Brain pericyte (primary cell): ENCODE measurements at regions not wholly inside any gene's neighbourhood (a gene's known extent, or its start where the extent isn't known, plus 50 kb on each side); places are given as distances from the start of the nearest gene placed in this dataset.

ENCODE experiments used
- DNase-seq: peaks from one replicate; pipeline ENCODE4 v3.0.0-alpha.2; 2012; ENCODE audit warnings: low read depth, low spot score

DNA sequence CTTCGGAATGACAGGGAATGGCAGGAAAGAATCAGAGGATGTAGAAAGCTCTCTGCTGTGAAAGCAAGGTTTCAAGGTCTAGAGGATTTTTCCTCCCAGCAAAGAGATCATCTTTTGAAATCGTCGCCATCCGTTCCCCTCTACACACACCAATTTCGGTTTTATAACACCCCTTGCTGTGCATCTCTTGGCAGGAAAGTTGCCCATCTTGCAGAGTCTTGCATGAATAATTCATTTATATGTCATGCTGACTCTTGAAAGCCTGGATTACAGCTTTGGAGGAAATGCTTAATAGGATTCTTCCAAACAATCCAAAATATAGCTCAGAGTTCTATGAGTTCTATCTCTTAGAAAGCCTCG is 262.7 kb downstream of the CHL1 start:
- no peak for DNase-seq

DNA sequence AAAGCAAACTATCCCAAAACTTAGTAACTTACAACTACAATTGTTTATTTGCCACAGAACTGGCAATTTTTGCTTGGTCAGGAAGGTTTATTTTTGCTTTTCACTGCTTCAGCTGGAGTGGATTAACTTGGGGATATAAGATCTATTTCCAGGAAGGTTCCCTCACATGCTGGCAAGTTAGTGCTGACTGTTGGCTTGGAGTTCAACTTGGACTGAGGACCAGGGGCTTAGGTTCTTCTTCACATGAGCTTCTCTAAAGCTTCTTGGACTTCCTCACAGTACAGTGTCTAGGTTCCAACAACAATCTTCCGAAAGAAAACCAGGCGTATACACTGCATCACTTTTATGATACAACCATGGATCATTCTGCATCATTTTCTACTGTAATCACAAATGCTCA is 264.4 kb downstream of the CHL1 start:
- DNase-seq, result no peak

DNA sequence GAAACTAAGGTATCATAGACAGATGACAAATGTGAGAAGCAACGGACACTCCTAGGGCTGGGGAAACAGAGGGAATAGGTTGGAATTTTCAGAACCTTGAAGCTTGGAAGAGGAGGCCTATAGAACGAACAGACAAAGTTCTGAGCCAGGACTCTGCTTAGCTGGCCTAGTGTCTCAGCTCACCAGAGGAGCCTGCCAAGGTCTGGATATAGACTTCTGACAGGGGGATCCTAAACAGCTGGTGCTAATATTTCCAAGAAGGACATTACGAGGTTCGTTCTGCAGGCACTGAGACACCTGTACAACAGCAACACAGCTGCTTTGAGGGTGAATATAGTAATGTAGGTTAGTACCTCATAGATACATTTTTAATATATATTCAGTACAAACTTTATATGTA is 266.3 kb downstream of the CHL1 start:
- no peak for DNase-seq

DNA sequence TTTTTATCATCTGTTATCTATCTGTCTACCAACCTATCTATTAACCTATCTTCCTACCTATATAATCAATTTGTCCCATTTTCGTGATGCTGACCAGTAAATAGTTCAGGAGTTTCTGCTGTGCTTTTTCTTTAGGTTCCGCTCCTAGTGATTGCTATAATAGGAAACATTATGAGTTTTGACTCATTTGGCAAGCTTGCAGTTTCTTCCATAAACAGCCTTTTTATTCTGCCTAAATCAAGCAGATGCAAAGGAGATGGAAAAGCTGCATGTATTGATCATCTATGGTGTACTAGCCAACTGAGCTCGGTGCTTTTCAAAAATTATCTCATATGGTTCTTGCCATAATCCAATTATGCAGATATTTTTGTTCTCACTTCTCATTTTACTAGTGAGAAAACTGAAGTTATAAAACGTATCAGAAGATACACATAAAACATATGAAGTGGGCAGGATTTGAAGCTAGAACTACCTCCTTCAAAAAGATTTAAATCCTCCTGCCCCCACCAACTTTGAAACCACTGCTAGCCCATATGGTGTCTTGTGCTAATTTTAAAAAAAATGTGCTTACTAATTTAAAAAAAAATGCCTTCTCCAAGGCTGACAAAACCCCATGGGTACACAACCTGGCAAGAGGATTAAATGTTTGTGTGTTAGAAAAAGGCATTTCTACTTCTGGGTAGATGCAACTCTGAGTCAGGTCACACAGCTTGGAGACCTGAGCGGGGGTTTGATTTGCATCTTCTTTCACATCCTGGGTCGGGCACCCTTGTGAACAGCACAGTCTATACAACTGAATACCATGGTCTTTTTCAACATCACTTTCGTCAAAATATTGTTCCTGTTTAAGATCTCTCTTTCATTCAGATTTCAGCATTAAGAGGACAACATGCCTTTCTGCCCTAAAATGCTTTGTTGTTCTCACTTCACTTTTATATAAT is 267.0 kb downstream of the CHL1 start:
- no peak for DNase-seq

DNA sequence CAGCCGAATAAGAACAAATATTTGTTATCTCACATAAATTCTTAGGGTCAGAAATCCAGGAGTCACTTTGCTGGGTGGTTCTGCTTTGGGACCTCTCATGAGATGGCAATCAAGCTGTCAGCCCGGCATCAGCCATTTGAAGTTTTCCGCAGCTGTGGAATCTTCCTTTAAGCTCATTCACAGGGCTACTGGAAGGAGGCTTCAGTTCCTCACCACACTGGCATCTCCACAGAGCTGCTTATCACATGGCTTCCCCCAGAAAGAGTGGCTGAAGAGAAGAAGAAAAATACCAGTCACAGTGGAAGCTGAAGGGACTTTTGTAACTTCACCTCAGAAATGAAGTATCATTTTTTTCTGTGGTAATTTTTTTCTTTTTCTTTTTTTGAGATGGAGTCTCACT is 267.7 kb downstream of the CHL1 start:
- no peak for DNase-seq

DNA sequence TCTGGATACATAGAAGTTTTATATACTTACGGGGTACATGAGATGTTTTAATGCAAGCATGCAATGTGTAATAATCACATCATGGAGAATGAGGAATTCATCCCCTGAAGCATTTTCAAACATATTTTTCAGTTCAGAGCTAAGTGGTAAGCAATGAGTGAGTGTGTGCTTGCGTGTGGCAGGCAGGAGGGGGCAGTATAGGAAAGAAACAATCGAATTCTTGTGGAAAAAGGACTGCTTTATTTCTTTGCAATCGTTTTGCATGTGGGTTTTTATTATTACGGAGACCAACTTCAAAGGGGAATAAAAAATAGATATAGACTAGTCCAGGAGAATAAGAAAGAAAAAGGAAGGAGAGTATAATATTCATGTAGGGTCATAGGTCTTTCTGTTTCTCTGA is 271.6 kb downstream of the CHL1 start:
- DNase-seq, result no peak

DNA sequence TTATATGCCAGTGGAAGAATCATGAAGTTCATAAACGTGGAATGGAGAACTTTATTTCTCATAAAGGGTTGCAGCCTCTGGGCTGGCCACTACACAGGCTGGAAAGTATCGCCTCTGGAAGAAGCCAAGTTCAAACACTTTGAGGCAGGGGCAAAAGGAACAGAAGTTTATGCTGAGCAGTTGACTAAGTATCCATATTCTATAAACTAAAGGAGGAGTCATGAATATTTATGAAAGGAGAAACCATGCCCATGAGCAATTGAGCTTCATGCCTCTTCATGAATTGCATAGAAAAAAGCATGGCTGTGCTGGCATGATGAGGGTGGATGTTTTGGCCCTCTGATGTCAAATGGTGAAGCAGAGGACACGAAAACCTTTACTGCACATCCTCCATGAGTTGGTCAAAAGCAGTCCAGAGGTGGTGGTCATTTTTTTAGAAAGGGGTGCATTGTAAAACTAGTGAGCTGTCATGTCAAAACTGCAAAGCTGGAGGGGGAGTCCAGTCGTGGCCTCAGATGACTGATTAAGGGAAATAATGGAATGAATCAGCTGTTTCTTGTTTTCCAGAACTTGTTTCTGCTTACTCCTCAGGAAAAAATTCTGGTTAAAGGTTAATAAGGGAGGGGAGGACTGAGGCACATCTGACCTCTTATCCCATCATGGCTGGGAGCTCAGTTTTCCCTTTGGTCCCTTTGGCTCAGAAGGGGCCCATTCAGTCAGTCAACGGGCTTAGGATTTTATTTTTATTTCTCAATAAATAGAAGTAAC is 276.7 kb downstream of the CHL1 start:
- DNase-seq, result no peak

DNA sequence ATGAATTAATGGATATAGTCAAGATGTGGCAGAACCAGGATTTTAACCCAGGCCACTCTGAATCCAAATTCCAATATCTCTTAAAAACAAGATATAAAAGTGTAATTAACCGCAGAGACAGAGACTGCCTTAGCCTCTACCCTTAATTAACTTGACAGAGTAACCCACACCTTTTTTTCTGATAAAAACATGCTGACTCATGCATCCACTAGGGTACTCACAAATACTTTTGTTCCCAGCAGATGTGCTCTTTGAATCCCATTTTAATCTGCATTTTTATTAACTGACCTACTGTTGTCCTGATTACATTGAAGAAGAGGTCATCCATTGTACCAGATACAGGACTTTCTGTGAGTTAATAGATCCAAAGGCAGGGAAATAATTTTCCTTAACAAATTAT is 278.3 kb downstream of the CHL1 start:
- no peak for DNase-seq

DNA sequence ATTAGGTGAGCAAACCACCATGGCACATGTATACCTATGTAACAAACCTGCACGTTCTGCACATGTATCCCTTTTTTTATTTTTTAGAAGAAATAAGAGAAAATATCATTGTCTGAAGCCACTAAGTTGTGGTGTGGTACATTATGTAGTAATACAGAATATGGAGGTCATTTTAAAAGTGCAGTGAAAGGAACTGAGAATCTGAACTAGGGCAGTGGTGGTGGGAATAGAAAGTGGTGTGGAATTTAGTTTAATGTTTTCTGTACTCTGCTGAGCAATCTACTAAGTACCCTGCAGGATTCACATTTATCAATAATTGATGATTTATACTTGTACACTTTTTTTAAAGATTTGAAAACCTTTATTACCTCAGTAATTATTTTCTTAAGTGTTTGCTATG is 283.5 kb downstream of the CHL1 start:
- DNase-seq, result no peak

DNA sequence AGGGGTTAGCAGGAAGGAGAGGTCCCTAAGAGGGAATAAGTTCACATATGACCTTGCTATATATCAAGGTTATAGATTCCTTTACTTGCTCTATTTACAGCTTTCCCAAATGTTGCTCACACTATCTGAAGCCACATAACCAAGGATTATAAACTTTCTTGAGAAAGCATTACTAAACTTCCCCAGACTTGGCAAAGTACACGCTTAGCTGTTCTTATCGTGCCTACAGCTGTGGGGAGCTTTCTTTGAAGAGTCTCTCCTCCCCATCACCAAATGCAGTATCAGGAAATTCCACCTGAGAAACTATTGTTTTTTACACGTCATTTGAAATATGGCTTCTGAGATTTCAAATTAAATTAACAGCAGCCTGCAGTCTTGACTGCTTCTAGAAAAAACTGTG is 284.5 kb downstream of the CHL1 start:
- DNase-seq, result no peak

DNA sequence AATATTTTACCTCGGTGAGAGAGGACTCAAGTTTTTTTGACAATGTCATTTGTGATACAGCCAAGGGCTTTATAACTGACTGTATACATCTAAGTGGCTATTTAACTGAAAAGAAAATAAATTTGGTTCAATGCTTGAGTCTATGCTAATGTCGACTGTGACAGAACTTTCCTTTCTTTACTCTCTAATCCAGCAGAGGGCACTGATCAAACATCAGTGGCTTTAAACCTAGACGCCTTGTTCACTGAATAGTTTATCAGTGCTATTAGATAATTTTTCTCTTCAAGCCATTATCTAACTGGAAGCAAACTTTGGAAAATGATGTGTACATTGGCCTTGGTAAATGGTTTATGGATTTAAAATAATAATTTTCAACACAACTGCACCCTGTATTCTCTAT is 285.1 kb downstream of the CHL1 start:
- no peak for DNase-seq

DNA sequence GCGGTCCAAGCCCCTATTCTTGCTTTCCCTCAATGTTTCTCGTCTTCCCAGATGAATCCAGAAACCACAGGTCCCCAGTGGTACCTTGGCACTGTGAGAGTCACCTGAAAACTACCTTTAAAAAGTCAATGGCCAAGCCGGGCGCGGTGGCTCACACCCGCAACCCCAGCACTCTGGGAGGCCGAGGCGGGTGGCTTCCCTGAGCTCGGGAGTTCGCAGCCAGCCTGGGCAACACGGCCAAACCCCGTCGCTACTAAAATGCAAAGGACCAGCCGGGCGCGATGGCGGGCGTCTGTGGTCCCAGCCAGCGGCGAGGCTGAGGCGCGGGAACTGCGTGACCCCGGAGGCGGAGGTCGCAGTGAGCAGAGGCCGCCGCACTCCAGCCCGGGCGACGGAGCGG is 285.9 kb downstream of the CHL1 start:
- no peak for DNase-seq

DNA sequence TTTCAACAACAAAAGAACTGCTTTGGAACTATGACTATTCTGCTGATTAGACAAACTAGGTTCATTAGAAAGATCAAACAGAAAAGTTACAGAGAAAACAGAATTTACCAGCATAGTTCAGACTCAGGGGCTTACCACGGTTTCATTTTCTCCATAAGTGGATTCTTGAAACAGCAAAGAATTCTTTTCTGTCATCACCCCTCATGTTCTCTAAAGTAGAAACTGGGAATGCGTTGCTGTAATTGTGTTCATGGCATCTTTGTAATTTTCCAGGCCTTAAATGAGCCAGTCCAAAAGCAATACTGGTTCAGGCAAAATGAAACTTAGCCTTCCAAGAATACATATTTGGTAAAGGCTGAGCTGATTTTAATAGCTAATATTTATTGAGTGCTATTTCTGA is 287.8 kb downstream of the CHL1 start:
- no peak for DNase-seq

DNA sequence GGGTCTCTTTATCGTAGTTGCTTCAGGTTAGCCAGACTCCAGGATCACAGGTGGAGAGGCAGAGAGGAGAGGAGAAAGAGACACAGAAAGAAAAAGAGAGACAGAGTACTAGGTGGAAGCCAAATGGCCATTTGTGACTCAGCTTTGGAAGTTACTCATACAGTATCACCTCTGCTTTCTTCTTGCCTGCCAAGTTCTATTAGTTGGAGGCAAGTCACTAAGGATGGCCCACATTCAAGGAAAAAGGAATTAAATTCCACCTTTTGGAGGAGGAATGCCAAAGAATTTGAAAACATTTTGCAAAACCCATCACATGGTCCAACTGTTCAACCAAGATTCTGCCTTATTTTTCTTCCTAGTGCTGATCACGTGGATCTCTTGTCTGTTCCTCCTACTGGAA is 291.1 kb downstream of the CHL1 start:
- DNase-seq, result no peak

DNA sequence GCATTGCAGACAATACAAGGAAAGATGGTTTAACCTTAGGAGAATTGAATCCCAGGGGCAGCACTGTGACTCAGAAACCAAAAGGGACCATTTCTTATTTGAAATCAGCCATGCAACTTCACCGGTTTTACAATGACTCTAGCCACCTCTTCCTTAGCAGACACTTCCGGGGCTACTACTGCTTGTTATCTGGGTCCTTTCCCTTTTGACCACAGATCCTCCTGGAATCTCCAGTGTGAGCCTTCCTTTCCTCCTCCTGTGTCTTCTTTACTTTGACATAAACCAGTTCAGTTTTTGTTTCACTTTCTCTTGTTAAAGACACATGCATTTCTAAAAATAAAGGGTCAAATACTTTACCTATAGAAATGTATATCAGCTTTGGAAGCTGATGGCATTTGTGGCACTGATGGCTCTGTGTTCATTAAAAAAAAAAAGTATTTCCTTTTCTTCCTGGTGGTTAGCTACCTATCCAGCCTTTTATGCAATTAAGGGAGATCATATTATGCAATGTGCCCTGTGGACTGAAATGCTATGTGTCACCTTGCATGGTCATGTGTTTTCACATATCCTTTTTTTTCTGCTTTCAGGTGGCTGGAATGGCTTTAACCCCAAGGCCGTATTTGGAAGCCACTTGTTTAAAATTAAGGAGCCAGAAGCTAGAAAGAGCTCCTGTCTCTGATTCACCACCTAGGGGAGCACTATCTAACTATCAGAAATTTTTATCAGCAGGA is 296.2 kb downstream of the CHL1 start:
- DNase-seq, result no peak

DNA sequence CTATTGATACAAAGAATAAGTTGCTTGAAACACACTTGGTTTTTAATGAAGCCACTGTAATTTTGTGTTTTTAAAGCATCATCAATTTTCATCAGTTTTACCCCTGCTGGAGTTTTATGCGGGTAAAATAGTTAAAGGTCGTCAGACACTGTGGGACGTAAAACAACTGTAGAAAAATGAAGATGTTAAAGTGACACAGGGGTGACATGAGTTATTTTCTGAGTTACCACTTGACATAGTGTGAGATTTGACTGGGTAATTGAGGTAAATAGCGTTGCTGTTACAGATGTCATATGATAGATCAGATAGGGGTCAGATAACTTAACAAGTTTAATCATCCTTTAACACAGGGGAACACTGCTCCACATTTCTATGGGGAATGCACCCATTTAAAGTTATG is 297.6 kb downstream of the CHL1 start:
- DNase-seq, result no peak

DNA sequence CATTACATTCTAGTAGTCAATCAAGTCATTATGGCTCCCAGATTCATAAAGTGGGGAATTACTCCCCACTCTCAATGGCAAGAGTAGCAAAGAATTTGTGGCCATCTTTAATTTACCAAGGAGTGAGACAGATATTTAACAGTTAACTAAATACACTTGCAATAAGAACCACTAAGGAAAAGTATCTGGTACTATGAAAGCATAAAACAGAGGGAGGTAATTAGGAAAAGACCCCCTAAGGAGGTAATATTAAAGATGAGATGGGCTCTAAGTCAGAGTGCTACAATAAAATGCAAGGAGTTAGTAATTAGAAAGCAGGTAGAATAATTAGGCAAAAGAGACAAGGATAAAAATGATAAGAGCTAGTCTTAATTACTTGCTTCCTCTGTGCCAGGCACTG is 301.9 kb downstream of the CHL1 start:
- DNase-seq, result no peak

DNA sequence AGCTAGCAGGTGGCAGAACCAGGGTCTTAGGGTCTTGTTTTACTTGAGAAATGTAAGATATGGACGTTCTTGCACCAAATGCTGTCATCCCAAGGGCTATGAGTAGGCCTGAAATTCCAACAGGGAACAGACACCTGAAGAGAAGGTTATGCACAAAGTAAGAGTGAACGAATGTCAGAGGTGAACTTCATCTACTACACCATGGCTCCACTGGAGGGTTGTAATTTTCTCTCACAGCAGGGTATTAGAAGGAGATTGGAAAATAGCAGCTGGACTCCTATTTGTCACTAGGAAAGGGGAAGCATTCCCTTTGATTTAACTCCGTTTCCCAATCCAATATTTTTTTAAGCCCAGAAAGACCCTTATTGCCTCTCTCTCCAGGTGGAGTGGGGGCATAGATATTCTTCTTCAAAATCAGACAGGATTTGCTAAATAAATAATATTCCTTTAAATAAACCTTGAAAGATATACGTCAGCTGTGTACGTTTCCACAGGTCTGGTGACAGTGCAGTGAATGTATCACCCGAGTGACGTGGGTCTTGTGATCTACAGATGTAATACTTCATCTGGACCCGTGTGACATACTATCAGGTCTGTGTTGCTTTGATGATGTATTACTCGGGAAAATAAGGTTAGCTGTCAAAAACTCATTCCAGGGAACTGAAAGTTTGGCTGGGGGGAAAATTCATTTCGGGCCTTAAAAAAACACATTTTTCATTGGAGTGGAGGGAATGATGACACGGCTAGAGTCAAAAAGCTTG is 302.6 kb downstream of the CHL1 start:
- no peak for DNase-seq

DNA sequence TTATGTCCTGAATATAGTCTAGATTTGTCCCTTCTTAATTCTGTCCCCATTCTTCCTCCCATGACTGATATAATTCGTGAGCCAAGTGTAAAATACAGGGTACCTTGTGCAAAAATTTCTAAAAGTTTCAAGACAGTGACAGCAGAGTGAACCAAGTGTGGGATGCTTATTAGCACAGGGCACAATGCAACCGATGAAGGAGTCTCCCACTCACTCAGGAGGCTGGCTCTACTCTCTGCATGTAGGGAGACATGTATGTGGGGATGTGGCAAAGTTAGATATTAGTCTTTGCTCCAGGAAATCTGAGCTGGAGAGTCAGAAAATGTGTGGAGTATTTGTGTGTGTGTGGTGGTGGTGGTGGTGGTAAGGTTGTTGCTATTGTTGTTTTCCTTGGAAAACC is 305.9 kb downstream of the CHL1 start:
- DNase-seq, result no peak

DNA sequence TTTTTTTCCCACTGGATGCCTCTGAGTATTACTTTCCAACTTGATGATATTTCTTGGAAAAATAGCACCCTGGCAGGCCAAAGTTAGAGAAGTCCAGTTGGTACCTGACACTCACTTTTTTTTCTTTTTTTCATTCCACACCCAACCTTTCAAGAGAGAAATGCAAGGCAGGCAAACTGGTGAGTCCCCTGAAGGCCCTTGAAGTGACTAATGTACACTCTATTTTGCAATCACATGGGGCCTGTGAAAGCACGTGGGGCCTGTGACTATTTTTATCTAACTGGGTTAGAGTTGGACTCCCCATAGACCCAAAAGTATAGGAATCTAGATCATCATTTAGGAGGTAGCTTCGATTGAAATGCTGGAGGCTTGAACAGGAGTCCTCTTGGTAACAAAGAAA is 316.7 kb downstream of the CHL1 start:
- DNase-seq, result no peak

DNA sequence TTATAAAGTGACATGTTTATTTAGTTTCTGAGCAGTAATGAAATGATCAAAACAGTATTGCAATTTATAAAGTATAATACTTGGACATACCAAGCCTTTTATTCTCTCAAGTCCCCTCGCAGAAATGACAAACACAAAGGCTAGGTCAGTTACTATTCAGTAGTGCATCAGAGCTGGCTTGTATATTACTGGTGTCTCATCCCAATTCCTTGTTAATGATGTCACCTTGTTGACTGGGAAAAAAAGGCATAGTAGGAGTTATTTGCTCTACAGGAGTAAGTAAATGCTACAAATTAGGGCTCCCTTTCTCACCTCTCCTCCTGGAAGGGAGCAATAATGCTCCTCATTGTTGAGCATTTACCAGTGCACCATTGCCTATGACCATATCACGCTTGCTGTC is 317.6 kb downstream of the CHL1 start:
- DNase-seq, result no peak

DNA sequence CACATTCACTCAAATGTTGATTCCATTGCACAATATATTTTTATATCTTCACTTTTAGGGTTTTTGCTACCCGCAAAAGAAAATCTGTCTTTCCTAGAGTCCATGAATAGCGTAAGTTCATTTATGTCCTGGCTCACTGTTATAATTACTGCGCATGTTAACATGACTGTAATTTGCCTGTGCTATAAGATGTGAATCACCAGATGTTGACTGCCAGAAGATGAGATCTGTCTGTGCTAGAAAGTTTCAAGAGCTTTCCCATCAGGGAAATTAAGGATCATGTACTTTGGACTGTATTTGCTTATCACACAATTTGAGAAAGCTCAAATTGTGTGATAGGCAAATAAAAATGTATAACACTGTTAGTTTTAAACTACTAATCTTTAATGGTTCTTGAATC is 322.5 kb downstream of the CHL1 start:
- DNase-seq, result no peak
